Stromal cell of bone marrow (primary cell): ENCODE measurements at regions not wholly inside any gene's neighbourhood (a gene's known extent, or its start where the extent isn't known, plus 50 kb on each side); places are given as distances from the start of the nearest gene placed in this dataset.
"Not testable (repeated sequence)": the region's sequence is repeated elsewhere in the genome, so short reads cannot be mapped to it uniquely, and the experiment has no call there.

Experiments used
- DNase-seq: peaks from one replicate; pipeline ENCODE4 v3.0.0-alpha.2; 2012; ENCODE audit warnings: low read depth

GRCh38 chr3:166993015-166993630, 387.0 kb downstream of the ZBBX start:
- DNase-seq: no peak

GRCh38 chr3:166986000-166986399, 394.1 kb downstream of the ZBBX start:
- no peak for DNase-seq

- DNase-seq: not testable (repeated sequence)
Measured at GRCh38 chr3:166975796-166976195, 404.3 kb downstream of the ZBBX start.

- DNase-seq: not testable (repeated sequence)
Measured at GRCh38 chr3:166967714-166968113, 412.4 kb downstream of the ZBBX start.

GRCh38 chr3:166962911-166963310, 417.2 kb downstream of the ZBBX start:
- DNase-seq: no peak

- DNase-seq: no peak
Measured at GRCh38 chr3:166957121-166957520, 423.0 kb downstream of the ZBBX start.

- no peak for DNase-seq
Measured at GRCh38 chr3:166955201-166955939, 424.7 kb downstream of the ZBBX start.

- no peak for DNase-seq
Measured at GRCh38 chr3:166934879-166935278, 445.2 kb downstream of the ZBBX start.

- DNase-seq: no peak
Measured at GRCh38 chr3:166917437-166917836, 462.7 kb downstream of the ZBBX start.

GRCh38 chr3:166902374-166902773, 477.7 kb downstream of the ZBBX start:
- no peak for DNase-seq

GRCh38 chr3:166900866-166901577, 479.1 kb downstream of the ZBBX start:
- DNase-seq: no peak

GRCh38 chr3:166897811-166898210, 482.3 kb downstream of the ZBBX start:
- DNase-seq: no peak

GRCh38 chr3:166889241-166889640, 490.9 kb downstream of the ZBBX start:
- no peak for DNase-seq

- DNase-seq: no peak
Measured at GRCh38 chr3:166879661-166880060, 500.4 kb downstream of the ZBBX start.

GRCh38 chr3:166877971-166878370, 502.1 kb downstream of the ZBBX start:
- DNase-seq: no peak

GRCh38 chr3:166864473-166865467, 515.3 kb downstream of the ZBBX start:
- DNase-seq: no peak

- DNase-seq: no peak
Measured at GRCh38 chr3:166860217-166860616, 519.9 kb downstream of the ZBBX start.

GRCh38 chr3:166844329-166844728, 535.8 kb downstream of the ZBBX start:
- no peak for DNase-seq

- DNase-seq: not testable (repeated sequence)
Measured at GRCh38 chr3:166842784-166843183, 537.3 kb downstream of the ZBBX start.

- DNase-seq: no peak
Measured at GRCh38 chr3:166837535-166837934, 542.6 kb downstream of the ZBBX start.

- no peak for DNase-seq
Measured at GRCh38 chr3:166836836-166837235, 543.3 kb downstream of the ZBBX start.

GRCh38 chr3:166829896-166830295, 550.2 kb downstream of the ZBBX start:
- no peak for DNase-seq
